Gastrocnemius medialis (tissue), 4 donors: ENCODE measurements at regions not wholly inside any gene's neighbourhood (a gene's known extent, or its start where the extent isn't known, plus 50 kb on each side); places are given as distances from the start of the nearest gene placed in this dataset.

Source experiments
- CTCF ChIP-seq, 5 experiments: fragments of 450-650 bp in 3 of 5; fragments of 200-600 bp in 2 of 5; sonication (generic) in 2 of 5; IDR thresholded peaks in 4 of 5; conservative IDR thresholded peaks in 1 of 5; 1 replicate in 4 of 5; 2 replicates in 1 of 5; pipeline ENCODE4 v1.5.1; 2016 to 2019; ENCODE audit warnings: antibody characterized with exemption in 5 of 5, mild to moderate bottlenecking in 3 of 5, moderate library complexity in 3 of 5
- POLR2A ChIP-seq, 2 donors: fragments of 450-650 bp; IDR thresholded peaks; one replicate each; pipeline ENCODE4 v1.6.1; 2017; ENCODE audit warnings: antibody characterized with exemption in 2 of 2, mild to moderate bottlenecking in 2 of 2, moderate library complexity in 2 of 2

GRCh38 chr2:41020358-41020757 is 568.5 kb upstream of the SLC8A1 start:
- TF ChIP-seq CTCF (IDR thresholded peaks at IDR 0.05 in 4 of 5, conservative IDR thresholded peaks at IDR 0.05 in 1 of 5) (no peak), POLR2A (IDR thresholded peaks at IDR 0.05) (no peak)
